DOHH2 (cell line): ENCODE measurements at regions not wholly inside any gene's neighbourhood (a gene's known extent, or its start where the extent isn't known, plus 50 kb on each side); places are given as distances from the start of the nearest gene placed in this dataset.

Experiments
- EZH2phosphoT487 ChIP-seq: fragments of 200-600 bp; sonication (generic); IDR thresholded peaks from 2 replicates; pipeline ENCODE4 v1.6.1; 2017; ENCODE audit warnings: borderline replicate concordance, mild to moderate bottlenecking, antibody characterized with exemption, low read length, moderate library complexity, mixed read lengths
- TF ChIP-seq, protein P1 (sequence below): fragments of 200-600 bp; sonication (generic); IDR thresholded peaks from one replicate; pipeline ENCODE4 v1.5.1; 2014; ENCODE audit warnings: antibody characterized with exemption, mild to moderate bottlenecking, low read depth, low read length; ENCODE audit not compliant: poor library complexity, severe bottlenecking

DNA sequence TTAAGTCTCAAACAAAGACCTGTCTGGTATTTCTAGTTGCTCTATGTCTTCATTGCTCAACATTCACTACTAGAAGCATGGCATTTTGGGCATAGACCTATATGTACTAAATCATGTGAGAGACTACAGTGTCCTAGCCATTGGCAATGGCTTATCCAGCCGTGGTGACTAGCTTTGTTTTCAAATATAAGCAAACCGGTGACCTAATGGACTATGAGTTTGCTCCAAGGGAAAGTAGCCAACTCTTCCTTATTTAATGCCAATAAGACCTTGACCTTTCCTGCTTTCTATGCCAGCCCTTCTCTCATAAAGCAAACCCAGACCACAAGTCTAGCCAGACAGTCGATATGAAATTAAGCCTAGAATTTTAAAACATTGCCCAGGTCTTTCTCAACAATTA is 113.7 kb upstream of the CREB1 start:
- TF ChIP-seq, protein P1, sequence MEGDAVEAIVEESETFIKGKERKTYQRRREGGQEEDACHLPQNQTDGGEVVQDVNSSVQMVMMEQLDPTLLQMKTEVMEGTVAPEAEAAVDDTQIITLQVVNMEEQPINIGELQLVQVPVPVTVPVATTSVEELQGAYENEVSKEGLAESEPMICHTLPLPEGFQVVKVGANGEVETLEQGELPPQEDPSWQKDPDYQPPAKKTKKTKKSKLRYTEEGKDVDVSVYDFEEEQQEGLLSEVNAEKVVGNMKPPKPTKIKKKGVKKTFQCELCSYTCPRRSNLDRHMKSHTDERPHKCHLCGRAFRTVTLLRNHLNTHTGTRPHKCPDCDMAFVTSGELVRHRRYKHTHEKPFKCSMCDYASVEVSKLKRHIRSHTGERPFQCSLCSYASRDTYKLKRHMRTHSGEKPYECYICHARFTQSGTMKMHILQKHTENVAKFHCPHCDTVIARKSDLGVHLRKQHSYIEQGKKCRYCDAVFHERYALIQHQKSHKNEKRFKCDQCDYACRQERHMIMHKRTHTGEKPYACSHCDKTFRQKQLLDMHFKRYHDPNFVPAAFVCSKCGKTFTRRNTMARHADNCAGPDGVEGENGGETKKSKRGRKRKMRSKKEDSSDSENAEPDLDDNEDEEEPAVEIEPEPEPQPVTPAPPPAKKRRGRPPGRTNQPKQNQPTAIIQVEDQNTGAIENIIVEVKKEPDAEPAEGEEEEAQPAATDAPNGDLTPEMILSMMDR, result no peak
- no peak for TF ChIP-seq EZH2phosphoT487
